Motor neuron (in vitro differentiated cells): ENCODE measurements at regions not wholly inside any gene's neighbourhood (a gene's known extent, or its start where the extent isn't known, plus 50 kb on each side); places are given as distances from the start of the nearest gene placed in this dataset.
A peak's percentile ranks its signal among the peaks of the same experiment; 100 is the strongest.

Experiments used
- ATAC-seq, 8 experiments: fragments of 200-7000 bp; cut with Tn5 transposase; replicated peaks in 6 of 8; 2 replicates each; pipeline ENCODE4 v1.8.0; 2021; ENCODE audit warnings: mild to moderate bottlenecking in 8 of 8, moderate library complexity in 8 of 8
- H3K27ac ChIP-seq, 2 donors: fragments of 250-450 bp; sonication (Bioruptor Pico); 2 replicates each; pipeline ENCODE4 v1.9.0; 2021; ENCODE audit warnings: antibody characterized with exemption in 2 of 2, mild to moderate bottlenecking in 2 of 2, moderate library complexity in 1 of 2
- H3K4me1 ChIP-seq, 2 donors: fragments of 250-450 bp; sonication (Bioruptor Pico); replicated peaks in 1 of 2; 2 replicates each; pipeline ENCODE4 v1.6.1; 2021; ENCODE audit warnings: antibody characterized with exemption in 2 of 2, mild to moderate bottlenecking in 2 of 2, moderate library complexity in 1 of 2
- H3K4me3 ChIP-seq, 5 donors: fragments of 250-450 bp; sonication (Bioruptor Pico); 2 replicates each; pipeline ENCODE4 v1.9.0; 2021; ENCODE audit warnings: antibody characterized with exemption in 5 of 5, mild to moderate bottlenecking in 5 of 5, moderate library complexity in 4 of 5
- WGBS, 10 experiments: fragments of 450-650 bp; shearing (Covaris generic); methylation state at CpG; one replicate each; pipeline ENCODE4 v1.0.0; 2022; 5-methylcytosine and 5-hydroxymethylcytosine counted together
- in situ Hi-C, 9 experiments: fragments of 400-800 bp; cut with MboI; loops; one replicate each; pipeline ENCODE4 v1.15.0; 2021; ENCODE audit warnings: low sequenced_read_pairs in 9 of 9, low pct_unique_long_range_greater_than_20kb in 2 of 9; ENCODE audit not compliant: unreplicated experiment in 9 of 9

- WGBS, 10 experiments, result 0 to 80% (median 72%) methylated on average over 1 to 2 of the region's 14 CpGs; no CpG with 5 or more reads in 4 of the 10 experiments
- Histone ChIP-seq H3K4me3 (no peak overlapping the region), H3K27ac (no peak overlapping the region), H3K4me1 (no peaks in the 10 kb centered on the region)
- in situ Hi-C loops, result no loop called here
- peak in 1 of 8 experiments; percentile 12 for ATAC-seq
These were observed 84.8 kb upstream of the TBC1D3K start for GRCh38 chr17:37839196-37839978.

- Histone ChIP-seq H3K4me1 (no peaks in the 10 kb centered on the region), H3K27ac (no peak overlapping the region), H3K4me3 (no peak overlapping the region)
- ATAC-seq, result no peak
- in situ Hi-C loops, result no loop called here
- WGBS, 10 experiments, result 0 to 100% (median 48%) methylated on average over 1 to 3 of the region's 8 CpGs; no CpG with 5 or more reads in 6 of the 10 experiments
These were observed 85.9 kb upstream of the TBC1D3K start for GRCh38 chr17:37838276-37838675.

DNA sequence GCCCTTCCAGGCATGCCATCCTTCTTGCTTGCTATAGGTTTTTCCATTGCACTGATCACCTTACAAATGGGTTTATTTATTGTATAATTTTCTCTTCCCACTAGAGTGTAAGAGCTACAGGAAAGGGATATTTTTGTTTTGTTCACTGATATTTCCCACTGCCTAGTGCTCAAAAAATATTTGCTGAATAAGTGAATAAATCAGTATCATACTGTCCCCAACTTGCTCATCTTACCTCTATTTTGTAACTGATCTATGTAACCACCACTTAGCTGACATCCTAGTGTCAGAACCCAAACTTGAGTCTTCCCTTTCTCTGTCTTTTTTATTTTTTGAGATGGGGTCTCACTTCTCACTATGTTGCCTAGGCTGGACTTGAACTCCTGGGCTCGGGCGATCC, 87.6 kb upstream of the TBC1D3K start:
- ATAC-seq, result no peak

GRCh38 chr17:37834168-37834567, 89.3 kb upstream of the HNF1B start:
- H3K27ac ChIP-seq, result no peak overlapping the region
- ATAC-seq, result no peak
- 75 to 100% (median 100%) methylated on average over 1 to 2 of the region's 2 CpGs; no CpG with 5 or more reads in 7 of the 10 experiments for WGBS, 10 experiments
- in situ Hi-C loops, result no loop called here
- peaks cover 0 to 3% of the 10 kb centered on the region in 2 donors for H3K4me1 ChIP-seq
- H3K4me3 ChIP-seq, result no peak overlapping the region

More for the DNA sequence above, 87.6 kb upstream of the TBC1D3K start:
- H3K27ac ChIP-seq, result no peak overlapping the region
- WGBS, 10 experiments, result 35 to 100% (median 90%) methylated on average over 2 of the region's 2 CpGs; no CpG with 5 or more reads in 3 of the 10 experiments
- no peaks in the 10 kb centered on the region for H3K4me1 ChIP-seq
- no peak overlapping the region for H3K4me3 ChIP-seq
- in situ Hi-C loops, result no loop called here

- 0 to 92% (median 83%) methylated on average over 1 to 9 of the region's 11 CpGs; no CpG with 5 or more reads in 4 of the 10 experiments for WGBS, 10 experiments
These were observed 88.5 kb upstream of the HNF1B start for GRCh38 chr17:37833237-37833859.

GRCh38 chr17:37831986-37832385, 87.1 kb upstream of the HNF1B start:
- WGBS, 10 experiments, result 100% methylated on average over 1 to 2 of the region's 2 CpGs; no CpG with 5 or more reads in 5 of the 10 experiments
- Histone ChIP-seq H3K4me3 (no peak overlapping the region), H3K4me1 (peaks cover 0 to 3% of the 10 kb centered on the region in 2 donors), H3K27ac (no peak overlapping the region)
- no peak for ATAC-seq
- in situ Hi-C loops, result no loop called here

More at GRCh38 chr17:37833237-37833859, 88.5 kb upstream of the HNF1B start:
- no peak for ATAC-seq
- Histone ChIP-seq H3K4me3 (no peak overlapping the region), H3K27ac (no peak overlapping the region), H3K4me1 (peaks cover 0 to 3% of the 10 kb centered on the region in 2 donors)
- in situ Hi-C loops, result no loop called here

GRCh38 chr17:37831492-37831891, 86.6 kb upstream of the HNF1B start:
- WGBS, 10 experiments, result 50 to 100% (median 79%) methylated on average over 1 to 4 of the region's 5 CpGs; no CpG with 5 or more reads in 2 of the 10 experiments
- in situ Hi-C loops, result no loop called here
- Histone ChIP-seq H3K4me1 (peaks cover 0 to 3% of the 10 kb centered on the region in 2 donors), H3K4me3 (no peak overlapping the region), H3K27ac (no peak overlapping the region)
- ATAC-seq, result no peak

DNA sequence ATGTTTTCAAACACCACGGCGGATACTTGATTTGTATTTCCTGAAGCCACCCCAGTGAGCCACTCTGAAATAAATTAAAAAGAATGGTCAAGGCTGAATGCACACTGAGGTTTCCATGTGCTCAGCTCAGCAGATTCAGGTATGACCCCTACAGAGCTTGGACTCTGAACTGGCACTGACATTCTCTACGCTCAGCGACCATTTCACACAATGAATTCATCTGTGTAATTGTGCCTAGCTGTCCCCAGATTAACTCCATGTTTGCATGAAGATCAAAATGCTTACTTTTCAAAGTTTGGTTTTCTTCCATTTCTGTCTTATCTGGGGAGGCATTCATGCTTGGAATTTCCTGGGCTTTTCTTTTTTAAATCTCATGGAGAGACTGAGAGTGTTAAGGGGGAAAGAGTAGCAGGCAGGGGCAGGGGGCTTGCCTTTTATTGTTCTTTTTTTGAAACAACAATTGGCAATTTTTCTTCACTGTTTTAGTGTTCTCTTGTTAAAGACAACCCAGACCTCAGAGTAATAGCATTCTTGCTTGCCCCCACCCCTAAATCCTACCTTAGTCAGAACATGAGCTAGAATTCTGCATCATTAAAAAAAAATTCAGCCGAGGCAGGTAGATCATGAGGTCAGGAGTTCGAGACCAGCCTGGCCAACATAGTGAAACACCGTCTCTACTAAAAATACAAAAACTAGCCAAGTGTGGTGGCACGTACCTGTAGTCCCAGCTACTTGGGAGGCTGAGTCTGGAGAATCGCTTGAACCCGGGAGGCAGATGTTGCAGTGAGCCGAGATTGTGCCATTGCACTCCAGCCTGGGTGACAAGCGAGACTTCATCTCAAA, 85.5 kb upstream of the HNF1B start:
- peak in 4 of 8 experiments; percentile 30 to 56 (median 39) for ATAC-seq
- no peak overlapping the region for H3K27ac ChIP-seq
- no peak overlapping the region for H3K4me3 ChIP-seq
- H3K4me1 ChIP-seq, result peaks cover 0 to 3% of the 10 kb centered on the region in 2 donors
- in situ Hi-C loops, result no loop called here
- WGBS, 10 experiments, result 25 to 100% (median 69%) methylated on average over 2 to 8 of the region's 12 CpGs; no CpG with 5 or more reads in 1 of the 10 experiments

- Histone ChIP-seq H3K4me3 (no peak overlapping the region), H3K4me1 (peaks cover 0 to 3% of the 10 kb centered on the region in 2 donors), H3K27ac (no peak overlapping the region)
- in situ Hi-C loops, result no loop called here
- 59 to 100% (median 79%) methylated on average over 1 to 4 of the region's 5 CpGs; no CpG with 5 or more reads in 2 of the 10 experiments for WGBS, 10 experiments
- ATAC-seq, result peak in 1 of 8 experiments; percentile 40
These were observed 84.8 kb upstream of the HNF1B start for GRCh38 chr17:37829592-37830123.

DNA sequence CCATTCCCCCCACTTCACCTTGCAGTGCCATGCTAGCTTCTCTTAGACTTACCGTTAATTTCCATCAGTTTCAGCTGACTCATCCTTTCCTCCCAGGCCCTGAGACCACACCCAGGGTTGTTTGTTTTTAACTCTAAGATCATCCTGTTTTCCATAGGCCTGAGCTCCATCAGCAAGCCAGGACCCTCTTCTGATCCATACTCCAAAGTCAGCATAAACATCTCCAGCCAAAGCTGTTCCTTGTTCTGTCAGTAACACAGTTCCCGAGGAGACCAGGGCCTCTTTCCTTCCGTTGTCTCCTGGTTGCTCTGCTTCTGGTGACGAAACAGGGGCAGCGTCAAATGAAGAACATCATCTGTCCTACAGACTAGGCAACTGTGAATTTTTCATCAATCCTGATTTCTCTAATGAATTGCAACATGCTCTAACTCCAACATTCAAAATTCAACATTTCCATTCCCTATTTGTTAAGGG, 83.8 kb upstream of the HNF1B start:
- Histone ChIP-seq H3K4me1 (peaks cover 0 to 3% of the 10 kb centered on the region in 2 donors), H3K4me3 (no peak overlapping the region), H3K27ac (no peak overlapping the region)
- ATAC-seq, result peak in 7 of 8 experiments; percentile 7 to 77 (median 48)
- 40 to 80% (median 59%) methylated on average over 1 to 4 of the region's 5 CpGs; no CpG with 5 or more reads in 4 of the 10 experiments for WGBS, 10 experiments
- in situ Hi-C loops, result no loop called here

DNA sequence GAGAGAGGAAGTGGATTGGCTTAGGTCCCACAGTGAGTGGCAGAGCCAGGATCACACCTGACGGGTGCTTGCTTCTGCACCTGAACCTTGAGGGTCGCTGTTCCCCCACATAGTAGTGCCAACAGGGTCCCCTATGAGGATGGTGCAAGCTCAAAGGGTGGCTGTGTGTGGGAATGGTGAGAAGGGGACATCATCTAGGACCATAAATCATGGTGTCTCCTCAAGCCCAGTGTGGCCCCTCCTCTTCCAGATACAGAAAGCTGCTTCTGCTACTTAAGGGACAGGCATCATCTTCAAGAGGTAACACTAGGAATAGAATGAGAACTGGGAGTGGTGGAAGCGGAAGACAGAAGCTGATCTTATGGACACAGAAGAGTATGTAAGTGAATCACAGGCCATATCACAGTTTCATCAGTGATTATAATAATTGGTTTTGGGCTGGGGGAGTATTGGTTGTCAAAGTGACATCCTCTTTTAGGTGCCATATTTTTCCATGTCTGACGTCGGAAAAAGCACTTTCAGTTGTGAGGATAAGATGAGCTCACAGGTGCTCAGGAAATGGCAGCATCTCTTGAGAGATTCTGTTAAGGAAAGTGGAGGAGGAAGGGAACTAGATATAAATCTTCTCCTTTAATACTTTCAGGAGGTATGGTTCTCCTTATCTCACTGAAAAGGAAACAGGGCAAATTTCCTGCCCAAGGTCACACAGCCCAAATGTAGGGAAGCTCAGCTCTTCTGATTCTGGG, 83.2 kb upstream of the HNF1B start:
- no peak overlapping the region for H3K27ac ChIP-seq
- peaks cover 0 to 3% of the 10 kb centered on the region in 2 donors for H3K4me1 ChIP-seq
- 44 to 100% (median 96%) methylated on average over 1 to 4 of the region's 5 CpGs for WGBS, 10 experiments
- no peak overlapping the region for H3K4me3 ChIP-seq
- in situ Hi-C loops, result no loop called here
- ATAC-seq, result no peak
